ENCODE measurements at regions not wholly inside any gene's neighbourhood (a gene's known extent, or its start where the extent isn't known, plus 50 kb on each side); places are given as distances from the start of the nearest gene placed in this dataset.
"Not testable (repeated sequence)": the region's sequence is repeated elsewhere in the genome, so short reads cannot be mapped to it uniquely, and the experiment has no call there.

DNA sequence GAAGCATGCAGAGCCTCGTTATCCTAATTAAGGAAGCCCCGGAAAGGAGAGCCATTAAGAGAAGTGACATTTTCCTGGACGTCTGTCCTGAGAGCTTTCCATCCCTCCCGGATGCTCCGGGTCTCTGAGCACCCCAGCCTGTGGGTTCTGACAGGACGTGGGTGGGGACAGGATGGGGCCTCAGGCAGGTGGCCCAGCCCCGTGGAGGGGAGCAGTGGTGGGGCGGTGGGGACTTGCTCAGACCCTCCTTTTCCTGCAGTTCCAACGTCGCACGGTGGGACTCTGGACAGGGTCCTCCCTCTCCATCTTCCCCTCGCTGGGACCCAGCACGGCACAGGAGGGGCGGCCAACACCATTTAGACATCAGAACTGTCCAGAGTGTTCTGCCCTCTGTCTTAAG is 262.9 kb downstream of the ADGRD1 start:
- H3K9me3 ChIP-seq (ENCODE audit: control insufficient read depth, low read length); H3K27me3 ChIP-seq (ENCODE audit: control insufficient read depth, insufficient read depth); DNase-seq; intact Hi-C loops (cut with DNase I); H3K4me1 ChIP-seq (ENCODE audit: control insufficient read depth, insufficient read depth, low read length); H3K27ac ChIP-seq (ENCODE audit: low read length); H3K4me3 ChIP-seq (ENCODE audit: low read length): not testable (repeated sequence)
- WGBS, result 14% methylated on average over 14 of the region's 14 CpGs
- peak in 1 of 2 donors; percentile 32 for ATAC-seq

DNA sequence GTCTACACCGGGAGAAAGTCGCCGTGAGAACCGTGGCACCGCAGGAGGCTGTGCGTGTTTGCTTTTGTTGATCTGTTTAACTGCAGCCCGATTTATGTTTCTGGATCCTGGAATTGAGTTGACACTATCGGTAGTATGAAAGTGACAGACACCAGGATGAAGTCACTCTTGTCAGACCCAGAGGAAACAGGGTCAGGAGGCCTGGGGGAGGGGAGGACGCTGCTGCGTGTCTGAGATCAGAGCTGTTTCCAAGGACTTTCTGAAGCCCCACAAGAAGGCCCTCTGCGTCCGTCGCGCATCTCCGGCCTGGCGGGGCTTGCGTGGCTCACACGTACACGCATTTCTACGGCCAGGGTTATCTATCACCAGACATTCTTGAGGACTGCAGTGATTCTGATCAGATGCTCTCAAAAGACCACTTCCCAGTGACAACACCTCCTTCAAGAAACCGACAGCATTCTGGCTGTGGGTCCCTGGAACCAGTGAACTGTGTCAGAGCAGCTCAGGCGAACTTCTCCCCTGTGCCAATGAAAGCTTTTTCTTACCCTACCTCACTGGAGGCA is 263.4 kb downstream of the ADGRD1 start:
- no peaks in the 10 kb centered on the region for H3K9me3 ChIP-seq (ENCODE audit: control insufficient read depth, low read length)
- WGBS, result 23% methylated on average over 22 of the region's 22 CpGs
- no peak overlapping the region for H3K4me3 ChIP-seq (ENCODE audit: low read length)
- intact Hi-C loops (cut with DNase I), result no loop called here
- H3K27me3 ChIP-seq (ENCODE audit: control insufficient read depth, insufficient read depth), result no peaks in the 10 kb centered on the region
- no peaks in the 10 kb centered on the region for H3K4me1 ChIP-seq (ENCODE audit: control insufficient read depth, insufficient read depth, low read length)
- H3K27ac ChIP-seq (ENCODE audit: low read length), result no peak overlapping the region
- ATAC-seq, result no peak
- no peak for DNase-seq

DNA sequence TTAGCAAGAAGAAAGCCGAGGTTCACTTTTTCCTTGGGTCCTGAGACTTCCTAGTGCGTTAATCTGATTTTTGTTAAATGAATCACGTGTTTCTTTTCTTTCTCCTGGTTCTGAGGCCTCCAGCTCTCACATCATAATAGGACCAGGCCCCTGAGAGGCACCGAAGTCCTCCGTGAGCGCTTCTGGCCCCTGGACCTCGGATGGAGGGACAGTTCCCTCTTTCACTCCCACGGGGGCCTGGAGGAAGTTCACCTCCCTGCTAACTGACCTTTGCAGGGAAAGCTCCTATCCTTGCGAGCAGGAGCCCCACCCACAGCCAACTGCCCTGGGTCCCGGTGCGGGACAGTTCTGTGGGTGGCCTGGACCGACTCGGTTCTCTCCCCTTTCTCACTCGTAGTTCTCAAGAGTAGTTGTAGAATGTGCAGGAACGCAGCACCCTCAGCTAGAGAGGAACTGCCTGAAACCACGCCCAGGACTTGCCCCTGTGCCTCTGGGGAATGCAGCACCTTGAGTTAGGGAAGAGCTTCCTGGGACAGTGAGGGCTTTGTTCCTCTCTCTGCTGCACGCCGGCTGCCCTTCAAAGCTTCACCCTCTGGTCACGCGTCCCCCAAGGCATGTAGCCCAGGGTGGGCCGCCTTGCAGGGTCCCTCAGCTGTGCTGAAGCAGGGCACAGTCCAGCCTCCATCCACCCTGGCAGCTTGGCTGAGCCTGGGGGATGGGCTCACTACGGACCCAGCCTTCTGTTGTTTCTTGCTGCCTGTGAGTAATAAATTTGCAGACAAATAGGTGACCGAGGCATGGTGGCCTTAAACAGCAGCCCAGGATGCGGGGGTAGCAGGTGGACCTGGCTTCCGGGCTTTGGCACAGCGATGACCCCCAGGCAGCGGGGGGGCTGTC is 264.6 kb downstream of the ADGRD1 start:
- Histone ChIP-seq H3K27me3 (ENCODE audit: control insufficient read depth, insufficient read depth) (no peaks in the 10 kb centered on the region), H3K4me1 (ENCODE audit: control insufficient read depth, insufficient read depth, low read length) (no peaks in the 10 kb centered on the region), H3K27ac (ENCODE audit: low read length) (no peak overlapping the region), H3K4me3 (ENCODE audit: low read length) (no peak overlapping the region), H3K9me3 (ENCODE audit: control insufficient read depth, low read length) (no peaks in the 10 kb centered on the region)
- intact Hi-C loops (cut with DNase I), result no loop called here
- WGBS, result 62% methylated on average over 27 of the region's 27 CpGs
- no peak for ATAC-seq
- DNase-seq, result no peak

DNA sequence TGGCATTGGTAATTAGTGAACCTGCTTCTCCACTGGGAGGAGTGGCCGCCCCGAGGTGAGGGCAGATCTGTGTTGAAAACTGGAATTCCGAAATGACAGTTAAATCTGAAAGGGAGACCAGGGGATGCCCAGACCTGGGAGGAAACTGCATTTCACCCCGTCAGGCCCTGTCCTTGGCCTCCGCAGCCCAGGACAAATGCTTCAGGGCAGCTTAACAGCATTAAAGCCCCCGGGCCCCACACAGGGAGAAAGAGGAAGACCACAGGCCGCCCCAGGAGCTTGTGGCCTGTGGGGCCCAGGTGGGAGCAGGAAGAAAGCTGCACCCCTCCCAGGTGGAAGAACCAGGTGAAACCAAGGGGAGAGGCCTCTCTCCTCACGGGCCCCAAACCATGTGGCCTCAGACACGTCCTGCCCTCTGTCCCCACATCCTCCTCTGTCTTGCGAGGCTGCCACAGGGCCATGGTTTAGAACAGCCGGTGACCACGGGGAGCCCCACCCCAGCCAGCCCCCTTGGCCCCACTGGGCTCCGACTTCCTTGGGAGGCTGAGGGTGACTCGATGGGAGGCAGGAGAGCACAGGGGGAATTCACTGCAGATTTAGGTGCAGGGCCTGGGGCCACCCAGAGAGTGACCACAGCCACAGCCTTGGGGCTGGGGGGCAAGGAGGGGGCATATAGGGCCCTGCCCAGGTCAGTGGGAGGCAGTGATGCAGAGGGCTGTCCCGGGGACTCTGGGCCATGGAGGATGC is 265.4 kb downstream of the ADGRD1 start:
- Histone ChIP-seq H3K4me3 (ENCODE audit: low read length) (no peak overlapping the region), H3K27me3 (ENCODE audit: control insufficient read depth, insufficient read depth) (no peaks in the 10 kb centered on the region), H3K4me1 (ENCODE audit: control insufficient read depth, insufficient read depth, low read length) (no peaks in the 10 kb centered on the region), H3K9me3 (ENCODE audit: control insufficient read depth, low read length) (no peaks in the 10 kb centered on the region), H3K27ac (ENCODE audit: low read length) (no peak overlapping the region)
- WGBS, result 66% methylated on average over 15 of the region's 15 CpGs
- DNase-seq (no peak), ATAC-seq (no peak)
- intact Hi-C loops (cut with DNase I), result no loop called here

DNA sequence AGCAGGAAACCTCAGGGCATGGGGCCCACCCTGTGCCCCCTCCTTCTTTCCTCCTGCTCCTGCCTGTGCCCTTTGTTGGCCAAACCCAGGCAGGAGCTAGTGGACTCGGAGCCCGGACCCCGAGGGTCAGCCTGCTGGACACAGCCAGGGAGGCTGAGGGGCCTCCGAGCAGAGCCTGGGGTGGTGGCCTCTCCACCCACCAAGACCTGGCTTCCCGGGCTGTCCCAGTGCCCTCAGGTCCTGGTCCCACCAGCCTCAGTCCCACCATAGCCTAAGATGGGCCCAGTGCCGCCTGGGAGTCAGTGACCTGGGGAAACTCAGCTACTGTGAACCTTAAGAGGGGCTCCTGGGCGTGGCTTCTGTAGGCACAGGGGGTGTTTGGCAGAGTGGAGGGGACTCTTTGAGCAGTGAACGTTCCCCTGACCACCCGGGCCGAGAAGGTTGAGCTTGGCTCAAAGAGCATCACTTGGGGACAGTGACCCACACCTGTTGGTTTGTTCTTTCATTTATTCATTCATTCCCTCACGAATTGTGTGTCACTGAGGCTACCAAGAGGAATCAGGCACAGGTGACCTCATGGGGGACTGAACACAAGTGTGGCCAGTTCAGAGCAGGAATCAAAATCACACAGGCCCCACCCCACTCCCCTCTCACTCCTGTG is 266.1 kb downstream of the ADGRD1 start:
- no peaks in the 10 kb centered on the region for H3K9me3 ChIP-seq (ENCODE audit: control insufficient read depth, low read length)
- H3K4me3 ChIP-seq (ENCODE audit: low read length), result no peak overlapping the region
- H3K27ac ChIP-seq (ENCODE audit: low read length), result no peak overlapping the region
- H3K27me3 ChIP-seq (ENCODE audit: control insufficient read depth, insufficient read depth), result no peaks in the 10 kb centered on the region
- intact Hi-C loops (cut with DNase I), result no loop called here
- DNase-seq (no peak), ATAC-seq (no peak)
- H3K4me1 ChIP-seq (ENCODE audit: control insufficient read depth, insufficient read depth, low read length), result no peaks in the 10 kb centered on the region
- WGBS, result 80% methylated on average over 11 of the region's 11 CpGs

DNA sequence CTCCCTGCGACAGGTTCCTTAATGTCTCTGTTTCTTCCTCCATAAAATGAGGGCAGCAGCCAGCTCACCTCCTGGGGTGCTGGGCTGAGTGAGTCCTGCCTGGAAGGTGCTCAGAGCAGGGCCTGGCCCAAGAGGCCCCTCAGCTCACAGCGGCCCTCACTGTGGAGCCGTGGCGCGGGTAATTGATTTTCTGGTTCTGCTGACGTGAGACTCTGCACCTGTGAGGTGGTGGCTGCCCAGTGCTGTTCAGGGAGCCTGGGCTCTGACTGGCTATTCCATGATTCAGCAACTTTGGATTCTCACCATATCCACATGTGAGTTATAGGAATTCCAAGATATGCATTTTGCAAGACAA is 266.6 kb downstream of the ADGRD1 start:
- no peak for ATAC-seq
- Histone ChIP-seq H3K4me3 (ENCODE audit: low read length) (no peak overlapping the region), H3K4me1 (ENCODE audit: control insufficient read depth, insufficient read depth, low read length) (no peaks in the 10 kb centered on the region), H3K9me3 (ENCODE audit: control insufficient read depth, low read length) (no peaks in the 10 kb centered on the region), H3K27me3 (ENCODE audit: control insufficient read depth, insufficient read depth) (no peaks in the 10 kb centered on the region), H3K27ac (ENCODE audit: low read length) (no peak overlapping the region)
- 90% methylated on average over 6 of the region's 6 CpGs for WGBS
- no peak for DNase-seq
- intact Hi-C loops (cut with DNase I), result no loop called here

DNA sequence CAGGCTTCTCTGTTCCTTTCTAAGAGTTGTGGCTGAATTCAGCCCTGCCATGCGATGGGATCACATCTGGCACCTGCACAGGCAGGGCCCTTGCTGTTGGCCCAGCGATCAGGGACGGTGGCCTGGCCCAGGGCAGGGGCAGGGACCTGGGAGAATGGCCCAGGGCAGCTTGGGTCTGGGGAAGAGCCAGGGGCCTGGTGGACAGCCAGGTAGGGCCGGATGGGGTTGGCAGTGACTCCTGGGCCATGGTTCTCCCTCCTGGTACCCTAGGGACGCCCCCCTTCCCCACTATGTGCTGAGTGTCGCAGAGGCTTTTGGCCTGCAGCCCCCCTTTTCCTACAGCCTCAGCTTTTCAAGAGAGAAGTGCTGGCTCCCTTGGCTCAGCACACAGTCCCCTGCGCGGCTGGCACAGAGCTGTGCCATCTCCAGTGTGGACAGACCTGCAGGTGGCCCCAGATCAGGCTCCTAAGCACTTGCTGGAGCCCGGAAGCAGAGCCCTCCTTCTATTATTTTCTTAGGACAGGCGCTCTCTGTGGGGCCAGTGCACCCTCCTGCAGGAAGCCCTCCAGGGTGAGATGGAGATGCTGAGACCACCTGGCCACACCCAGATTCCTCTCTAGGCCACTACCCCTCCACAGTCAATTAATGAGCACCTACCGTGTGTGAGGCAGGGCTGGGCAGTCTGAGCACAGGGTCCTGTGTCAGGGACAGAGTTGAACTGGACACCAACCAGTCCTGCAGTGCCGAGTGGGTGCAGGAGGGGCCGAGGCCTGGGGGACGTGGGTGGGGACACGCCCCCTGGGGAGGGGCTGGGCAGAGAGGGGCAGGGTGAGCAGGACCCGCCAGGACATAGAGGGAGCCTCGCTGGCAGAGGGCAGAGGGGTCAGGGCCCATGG is 267.6 kb downstream of the ADGRD1 start:
- intact Hi-C loops (cut with DNase I), result no loop called here
- H3K4me3 ChIP-seq (ENCODE audit: low read length), result no peak overlapping the region
- DNase-seq (no peak), ATAC-seq (no peak)
- 71% methylated on average over 17 of the region's 17 CpGs for WGBS
- H3K27ac ChIP-seq (ENCODE audit: low read length), result no peak overlapping the region
- H3K9me3 ChIP-seq (ENCODE audit: control insufficient read depth, low read length), result no peaks in the 10 kb centered on the region
- H3K27me3 ChIP-seq (ENCODE audit: control insufficient read depth, insufficient read depth), result no peaks in the 10 kb centered on the region
- H3K4me1 ChIP-seq (ENCODE audit: control insufficient read depth, insufficient read depth, low read length), result no peaks in the 10 kb centered on the region

DNA sequence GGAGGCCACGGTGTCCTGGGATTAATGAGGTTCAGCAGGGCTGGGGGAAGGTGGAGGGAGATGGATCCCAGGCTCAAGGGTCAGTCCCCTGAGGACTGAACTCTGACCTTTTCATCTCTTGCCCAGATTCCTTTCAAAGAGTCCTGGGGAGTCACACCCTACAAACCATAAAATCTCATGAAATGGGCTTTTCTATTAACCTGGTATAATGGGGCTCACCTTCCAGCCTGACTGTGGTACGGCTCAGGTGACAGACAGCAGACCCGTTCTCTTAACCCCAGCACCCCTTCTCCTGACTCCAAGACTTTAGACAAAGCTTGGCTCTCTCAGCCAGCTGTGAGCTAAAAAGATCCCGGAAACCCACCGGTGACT is 268.2 kb downstream of the ADGRD1 start:
- WGBS, result 49% methylated on average over 5 of the region's 5 CpGs
- no peaks in the 10 kb centered on the region for H3K4me1 ChIP-seq (ENCODE audit: control insufficient read depth, insufficient read depth, low read length)
- no peak for ATAC-seq
- no peaks in the 10 kb centered on the region for H3K27me3 ChIP-seq (ENCODE audit: control insufficient read depth, insufficient read depth)
- intact Hi-C loops (cut with DNase I), result no loop called here
- no peak for DNase-seq
- H3K9me3 ChIP-seq (ENCODE audit: control insufficient read depth, low read length), result no peaks in the 10 kb centered on the region
- H3K4me3 ChIP-seq (ENCODE audit: low read length), result no peak overlapping the region
- H3K27ac ChIP-seq (ENCODE audit: low read length), result no peak overlapping the region

DNA sequence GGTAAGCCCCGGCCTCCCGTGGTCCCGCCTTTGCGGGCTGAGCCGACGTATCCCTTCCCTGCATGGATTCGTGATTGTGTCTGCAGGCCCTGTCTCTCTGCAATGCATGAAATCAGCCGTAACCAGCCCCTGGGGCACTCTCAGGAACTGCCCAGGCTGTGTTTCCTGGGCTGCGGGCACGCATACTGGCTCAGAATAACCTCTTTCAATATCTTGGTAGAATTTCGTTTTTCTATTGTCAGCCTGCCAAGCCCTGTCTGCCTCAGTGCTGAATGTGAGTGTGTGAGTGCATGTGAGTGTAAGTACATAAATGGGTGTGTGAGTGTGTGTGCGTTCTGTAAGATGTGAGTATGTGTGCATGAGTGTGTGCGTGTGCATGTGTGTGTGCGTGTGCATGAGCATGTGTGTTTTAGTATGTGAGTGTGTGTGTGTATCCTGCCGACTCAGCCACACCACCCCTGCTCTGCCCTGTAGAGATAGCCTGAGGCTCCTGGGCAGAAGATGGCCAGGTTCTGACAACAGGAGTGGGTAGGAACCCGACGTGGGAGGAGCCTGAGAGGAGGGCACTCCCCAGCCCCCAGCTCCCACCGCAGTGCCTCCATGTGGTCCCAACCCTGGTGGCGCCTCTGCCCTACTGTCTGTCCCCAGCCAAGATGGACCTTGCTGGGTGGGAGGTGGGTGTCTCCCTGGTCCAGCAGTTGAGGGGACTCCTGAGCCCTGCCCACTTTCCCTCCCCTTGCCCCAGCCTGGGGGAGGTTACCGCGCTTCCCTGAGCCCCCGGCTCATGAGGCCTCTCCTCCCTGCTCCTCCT is 268.8 kb downstream of the ADGRD1 start:
- WGBS, result 55% methylated on average over 22 of the region's 22 CpGs
- DNase-seq, result no peak
- H3K4me1 ChIP-seq (ENCODE audit: control insufficient read depth, insufficient read depth, low read length), result no peaks in the 10 kb centered on the region
- H3K9me3 ChIP-seq (ENCODE audit: control insufficient read depth, low read length), result no peaks in the 10 kb centered on the region
- intact Hi-C loops (cut with DNase I), result no loop called here
- no peak overlapping the region for H3K4me3 ChIP-seq (ENCODE audit: low read length)
- no peak overlapping the region for H3K27ac ChIP-seq (ENCODE audit: low read length)
- ATAC-seq, result no peak
- H3K27me3 ChIP-seq (ENCODE audit: control insufficient read depth, insufficient read depth), result no peaks in the 10 kb centered on the region
